Lung (tissue), 11 donors: ENCODE measurements at regions not wholly inside any gene's neighbourhood (a gene's known extent, or its start where the extent isn't known, plus 50 kb on each side); places are given as distances from the start of the nearest gene placed in this dataset.

Experiments used
- ATAC-seq: fragments of 200-7000 bp; cut with Tn5 transposase; one replicate; pipeline ENCODE4 v1.9.1; 2020; ENCODE audit warnings: moderate number of reproducible peaks; ENCODE audit not compliant: insufficient read depth, low FRiP score
- DNase-seq, 3 donors: peaks; one replicate each; pipeline ENCODE4 v3.0.0-alpha.2; 2013 to 2017
- H3K27ac ChIP-seq, 2 donors: one replicate each; pipeline ENCODE4 v1.5.1; 2013; ENCODE audit warnings: mild to moderate bottlenecking in 2 of 2, moderate library complexity in 2 of 2, control low read depth in 1 of 2, inconsistent platforms in 1 of 2, low read depth in 1 of 2, low read length in 1 of 2
- H3K27me3 ChIP-seq, 3 donors: one replicate each; pipeline ENCODE4 v1.5.1; 2013; ENCODE audit warnings: low read length in 2 of 3; ENCODE audit not compliant: control insufficient read depth in 3 of 3, insufficient read depth in 3 of 3
- H3K36me3 ChIP-seq, 4 donors: one replicate each; pipeline ENCODE4 v1.5.1; 2013; ENCODE audit warnings: low read length in 4 of 4, mild to moderate bottlenecking in 1 of 4, moderate library complexity in 1 of 4; ENCODE audit not compliant: control insufficient read depth in 4 of 4, insufficient read depth in 4 of 4
- H3K4me1 ChIP-seq, 5 donors: one replicate each; pipeline ENCODE4 v1.5.1; 2013; ENCODE audit warnings: low read length in 5 of 5, mild to moderate bottlenecking in 2 of 5, moderate library complexity in 1 of 5; ENCODE audit not compliant: control insufficient read depth in 5 of 5, insufficient read depth in 5 of 5
- H3K4me3 ChIP-seq: one replicate; pipeline ENCODE4 v1.5.1; 2013; ENCODE audit warnings: mild to moderate bottlenecking, control low read depth, moderate library complexity
- H3K9ac ChIP-seq, 2 donors: one replicate each; pipeline ENCODE4 v1.5.1; 2013; ENCODE audit warnings: low read length in 2 of 2, control low read depth in 1 of 2; ENCODE audit not compliant: insufficient read depth in 1 of 2
- H3K9me3 ChIP-seq, 4 donors: one replicate each; pipeline ENCODE4 v1.5.1; 2013; ENCODE audit warnings: low read length in 3 of 4, mild to moderate bottlenecking in 1 of 4, moderate library complexity in 1 of 4; ENCODE audit not compliant: control insufficient read depth in 4 of 4, insufficient read depth in 3 of 4
- WGBS, 2 donors: extraction: QIAGEN DNeasy Blood & Tissue Kit; methylation state at CpG; one replicate each; pipeline ENCODE4 v1.1.7; 2013; 5-methylcytosine and 5-hydroxymethylcytosine counted together
- TF ChIP-seq, protein P1 (sequence below): IDR thresholded peaks from 2 replicates; pipeline ENCODE4 v1.5.1; 2012; ENCODE audit warnings: mild to moderate bottlenecking; ENCODE audit errors: control extremely low read depth, extremely low read depth
- donor health status: control.
- donor health status: control.
- donor health status: Bipolar disorder and iron deficiency.
- donor health status: healthy.
- donor health status: DM: yes; HTN: yes; CAD: no.

- no peaks in the 10 kb centered on the region for H3K4me1 ChIP-seq
- 77 to 83% methylated on average over 25 of the region's 25 CpGs for WGBS, 2 donors
- no peak overlapping the region for H3K4me3 ChIP-seq
- no peak overlapping the region for H3K27ac ChIP-seq
- no peak for ATAC-seq
- no peak overlapping the region for H3K9ac ChIP-seq
- TF ChIP-seq, protein P1, sequence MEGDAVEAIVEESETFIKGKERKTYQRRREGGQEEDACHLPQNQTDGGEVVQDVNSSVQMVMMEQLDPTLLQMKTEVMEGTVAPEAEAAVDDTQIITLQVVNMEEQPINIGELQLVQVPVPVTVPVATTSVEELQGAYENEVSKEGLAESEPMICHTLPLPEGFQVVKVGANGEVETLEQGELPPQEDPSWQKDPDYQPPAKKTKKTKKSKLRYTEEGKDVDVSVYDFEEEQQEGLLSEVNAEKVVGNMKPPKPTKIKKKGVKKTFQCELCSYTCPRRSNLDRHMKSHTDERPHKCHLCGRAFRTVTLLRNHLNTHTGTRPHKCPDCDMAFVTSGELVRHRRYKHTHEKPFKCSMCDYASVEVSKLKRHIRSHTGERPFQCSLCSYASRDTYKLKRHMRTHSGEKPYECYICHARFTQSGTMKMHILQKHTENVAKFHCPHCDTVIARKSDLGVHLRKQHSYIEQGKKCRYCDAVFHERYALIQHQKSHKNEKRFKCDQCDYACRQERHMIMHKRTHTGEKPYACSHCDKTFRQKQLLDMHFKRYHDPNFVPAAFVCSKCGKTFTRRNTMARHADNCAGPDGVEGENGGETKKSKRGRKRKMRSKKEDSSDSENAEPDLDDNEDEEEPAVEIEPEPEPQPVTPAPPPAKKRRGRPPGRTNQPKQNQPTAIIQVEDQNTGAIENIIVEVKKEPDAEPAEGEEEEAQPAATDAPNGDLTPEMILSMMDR = no peak
- H3K27me3 ChIP-seq = no peaks in the 10 kb centered on the region
- H3K36me3 ChIP-seq = no peaks in the 10 kb centered on the region
- no peaks in the 10 kb centered on the region for H3K9me3 ChIP-seq
- DNase-seq = no peak
Measured at GRCh38 chr22:48708558-48709245, 1119.0 kb downstream of the BRD1 start.

GRCh38 chr22:48707763-48708557, 1119.7 kb downstream of the BRD1 start:
- ATAC-seq (no peak), DNase-seq (no peak)
- TF ChIP-seq, protein P1 = no peak
- WGBS, 2 donors = 91 to 92% methylated on average over 35 of the region's 35 CpGs
- Histone ChIP-seq H3K9ac (no peak overlapping the region), H3K27ac (no peak overlapping the region), H3K9me3 (no peaks in the 10 kb centered on the region), H3K36me3 (no peaks in the 10 kb centered on the region), H3K4me1 (peaks cover 0 to 1% (median 0%) of the 10 kb centered on the region in 5 donors), H3K4me3 (no peak overlapping the region), H3K27me3 (no peaks in the 10 kb centered on the region)

DNA sequence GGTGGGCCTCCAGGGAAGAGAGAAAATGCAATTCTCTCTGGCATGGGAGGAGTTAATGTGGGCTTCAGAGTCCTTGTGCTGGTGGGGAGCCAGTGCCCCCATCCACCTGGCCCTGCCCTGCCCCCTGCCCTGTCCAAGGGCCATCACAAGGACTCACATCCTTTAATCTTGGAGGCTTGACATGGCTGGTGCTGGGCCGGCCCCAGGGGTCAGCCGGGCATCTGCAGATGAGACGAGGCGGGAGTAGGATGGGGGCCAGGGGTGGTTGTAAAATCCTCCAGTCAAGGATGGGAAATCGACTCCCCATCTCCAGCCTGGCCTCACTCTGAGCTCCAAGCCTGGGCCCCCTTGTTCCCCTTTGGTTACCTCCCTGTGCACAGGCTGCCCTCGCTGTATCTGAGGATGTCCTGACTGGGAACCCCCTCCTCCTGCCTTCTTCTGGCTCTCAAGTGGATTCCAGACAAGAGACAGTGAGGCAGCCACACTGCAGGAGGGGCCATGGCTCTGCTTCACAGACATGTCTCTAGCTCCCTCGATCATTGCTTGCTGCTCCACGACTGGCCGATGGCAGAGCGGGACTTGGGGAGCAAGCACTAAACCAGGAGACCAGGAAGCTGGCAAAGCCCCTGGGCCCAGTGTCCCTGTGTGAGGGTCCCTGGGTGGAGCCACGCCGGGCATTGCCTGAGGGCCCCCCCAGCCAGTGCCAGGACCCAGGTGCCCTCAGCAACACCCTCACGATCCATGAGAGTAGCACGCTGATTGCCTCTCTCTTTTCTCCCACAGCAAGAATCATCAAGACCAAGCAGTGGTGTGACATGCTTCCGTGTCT, 1120.5 kb downstream of the BRD1 start:
- ATAC-seq = no peak
- TF ChIP-seq, protein P1 = no peak
- DNase-seq = no peak
- H3K4me1 ChIP-seq = peaks cover 0 to 4% (median 3%) of the 10 kb centered on the region in 5 donors
- H3K9ac ChIP-seq = no peak overlapping the region
- no peaks in the 10 kb centered on the region for H3K27me3 ChIP-seq
- WGBS, 2 donors = 74 to 81% methylated on average over 15 of the region's 15 CpGs
- H3K36me3 ChIP-seq = no peaks in the 10 kb centered on the region
- no peak overlapping the region for H3K4me3 ChIP-seq
- no peak overlapping the region for H3K27ac ChIP-seq
- no peaks in the 10 kb centered on the region for H3K9me3 ChIP-seq
